ENCODE measurements at regions not wholly inside any gene's neighbourhood (a gene's known extent, or its start where the extent isn't known, plus 50 kb on each side); places are given as distances from the start of the nearest gene placed in this dataset.
"Not testable (repeated sequence)": the region's sequence is repeated elsewhere in the genome, so short reads cannot be mapped to it uniquely, and the experiment has no call there.

GRCh38 chr5:142235050-142235797 is 89.6 kb downstream of the SPRY4 start:
- peak overlapping the region; percentile 44 for H3K9ac ChIP-seq (ENCODE audit: low read depth, low read length)
- H3K4me1 ChIP-seq (ENCODE audit: insufficient read depth, low read length), result peaks cover 23% of the 10 kb centered on the region
- no peaks in the 10 kb centered on the region for H3K9me3 ChIP-seq (ENCODE audit: control insufficient read depth, insufficient read depth, low read length)
- no peaks in the 10 kb centered on the region for H3K36me3 ChIP-seq (ENCODE audit: insufficient read depth, low read length)

GRCh38 chr5:142233083-142234032 is 91.5 kb downstream of the SPRY4 start:
- no peak overlapping the region for H3K9ac ChIP-seq (ENCODE audit: low read depth, low read length)
- H3K4me1 ChIP-seq (ENCODE audit: insufficient read depth, low read length), result peaks cover 23% of the 10 kb centered on the region
- no peaks in the 10 kb centered on the region for H3K36me3 ChIP-seq (ENCODE audit: insufficient read depth, low read length)
- no peaks in the 10 kb centered on the region for H3K9me3 ChIP-seq (ENCODE audit: control insufficient read depth, insufficient read depth, low read length)

- H3K36me3 ChIP-seq (ENCODE audit: insufficient read depth, low read length); H3K9me3 ChIP-seq (ENCODE audit: control insufficient read depth, insufficient read depth, low read length); H3K9ac ChIP-seq (ENCODE audit: low read depth, low read length): not testable (repeated sequence)
- H3K4me1 ChIP-seq (ENCODE audit: insufficient read depth, low read length), result peaks cover 21% of the 10 kb centered on the region
Measured at GRCh38 chr5:142230949-142231348, 93.9 kb downstream of the SPRY4 start.

- H3K9me3 ChIP-seq (ENCODE audit: control insufficient read depth, insufficient read depth, low read length), result no peaks in the 10 kb centered on the region
Measured at GRCh38 chr5:142225141-142225540, 99.7 kb downstream of the SPRY4 start.

GRCh38 chr5:142222866-142223558 is 101.8 kb downstream of the SPRY4 start:
- Histone ChIP-seq H3K9ac (ENCODE audit: low read depth, low read length) (no peak overlapping the region), H3K4me1 (ENCODE audit: insufficient read depth, low read length) (peaks cover 45% of the 10 kb centered on the region), H3K9me3 (ENCODE audit: control insufficient read depth, insufficient read depth, low read length) (no peaks in the 10 kb centered on the region), H3K36me3 (ENCODE audit: insufficient read depth, low read length) (no peaks in the 10 kb centered on the region)

More at GRCh38 chr5:142225141-142225540, 99.7 kb downstream of the SPRY4 start:
- Histone ChIP-seq H3K36me3 (ENCODE audit: insufficient read depth, low read length) (no peaks in the 10 kb centered on the region), H3K4me1 (ENCODE audit: insufficient read depth, low read length) (peaks cover 39% of the 10 kb centered on the region), H3K9ac (ENCODE audit: low read depth, low read length) (no peak overlapping the region)

GRCh38 chr5:142222225-142222865 is 102.5 kb downstream of the SPRY4 start:
- Histone ChIP-seq H3K9me3 (ENCODE audit: control insufficient read depth, insufficient read depth, low read length) (no peaks in the 10 kb centered on the region), H3K9ac (ENCODE audit: low read depth, low read length) (no peak overlapping the region), H3K4me1 (ENCODE audit: insufficient read depth, low read length) (peaks cover 45% of the 10 kb centered on the region)

GRCh38 chr5:142221091-142221860 is 103.5 kb downstream of the SPRY4 start:
- Histone ChIP-seq H3K9me3 (ENCODE audit: control insufficient read depth, insufficient read depth, low read length) (no peaks in the 10 kb centered on the region), H3K36me3 (ENCODE audit: insufficient read depth, low read length) (no peaks in the 10 kb centered on the region), H3K4me1 (ENCODE audit: insufficient read depth, low read length) (peaks cover 45% of the 10 kb centered on the region), H3K9ac (ENCODE audit: low read depth, low read length) (no peak overlapping the region)

More at GRCh38 chr5:142222225-142222865, 102.5 kb downstream of the SPRY4 start:
- H3K36me3 ChIP-seq (ENCODE audit: insufficient read depth, low read length), result no peaks in the 10 kb centered on the region

GRCh38 chr5:142219146-142219545 is 105.7 kb downstream of the SPRY4 start:
- peaks cover 45% of the 10 kb centered on the region for H3K4me1 ChIP-seq (ENCODE audit: insufficient read depth, low read length)

GRCh38 chr5:142216931-142217330 is 107.9 kb downstream of the SPRY4 start:
- no peak overlapping the region for H3K9ac ChIP-seq (ENCODE audit: low read depth, low read length)
- H3K4me1 ChIP-seq (ENCODE audit: insufficient read depth, low read length), result peaks cover 30% of the 10 kb centered on the region
- no peaks in the 10 kb centered on the region for H3K36me3 ChIP-seq (ENCODE audit: insufficient read depth, low read length)
- no peaks in the 10 kb centered on the region for H3K9me3 ChIP-seq (ENCODE audit: control insufficient read depth, insufficient read depth, low read length)

More at GRCh38 chr5:142219146-142219545, 105.7 kb downstream of the SPRY4 start:
- Histone ChIP-seq H3K9me3 (ENCODE audit: control insufficient read depth, insufficient read depth, low read length) (no peaks in the 10 kb centered on the region), H3K9ac (ENCODE audit: low read depth, low read length) (no peak overlapping the region), H3K36me3 (ENCODE audit: insufficient read depth, low read length) (no peaks in the 10 kb centered on the region)

GRCh38 chr5:142215915-142216681 is 107.5 kb downstream of the NDFIP1 start:
- Histone ChIP-seq H3K36me3 (ENCODE audit: insufficient read depth, low read length) (no peaks in the 10 kb centered on the region), H3K9me3 (ENCODE audit: control insufficient read depth, insufficient read depth, low read length) (no peaks in the 10 kb centered on the region), H3K4me1 (ENCODE audit: insufficient read depth, low read length) (peaks cover 23% of the 10 kb centered on the region), H3K9ac (ENCODE audit: low read depth, low read length) (no peak overlapping the region)

- H3K4me1 ChIP-seq (ENCODE audit: insufficient read depth, low read length), result peaks cover 23% of the 10 kb centered on the region
- no peak overlapping the region for H3K9ac ChIP-seq (ENCODE audit: low read depth, low read length)
- no peaks in the 10 kb centered on the region for H3K9me3 ChIP-seq (ENCODE audit: control insufficient read depth, insufficient read depth, low read length)
- H3K36me3 ChIP-seq (ENCODE audit: insufficient read depth, low read length), result no peaks in the 10 kb centered on the region
Measured at GRCh38 chr5:142213077-142213476, 104.5 kb downstream of the NDFIP1 start.

GRCh38 chr5:142211918-142212317 is 103.3 kb downstream of the NDFIP1 start:
- no peaks in the 10 kb centered on the region for H3K9me3 ChIP-seq (ENCODE audit: control insufficient read depth, insufficient read depth, low read length)
- H3K36me3 ChIP-seq (ENCODE audit: insufficient read depth, low read length), result no peaks in the 10 kb centered on the region
- peaks cover 23% of the 10 kb centered on the region for H3K4me1 ChIP-seq (ENCODE audit: insufficient read depth, low read length)
- no peak overlapping the region for H3K9ac ChIP-seq (ENCODE audit: low read depth, low read length)
